ENCODE measurements at regions not wholly inside any gene's neighbourhood (a gene's known extent, or its start where the extent isn't known, plus 50 kb on each side); places are given as distances from the start of the nearest gene placed in this dataset.

DNA sequence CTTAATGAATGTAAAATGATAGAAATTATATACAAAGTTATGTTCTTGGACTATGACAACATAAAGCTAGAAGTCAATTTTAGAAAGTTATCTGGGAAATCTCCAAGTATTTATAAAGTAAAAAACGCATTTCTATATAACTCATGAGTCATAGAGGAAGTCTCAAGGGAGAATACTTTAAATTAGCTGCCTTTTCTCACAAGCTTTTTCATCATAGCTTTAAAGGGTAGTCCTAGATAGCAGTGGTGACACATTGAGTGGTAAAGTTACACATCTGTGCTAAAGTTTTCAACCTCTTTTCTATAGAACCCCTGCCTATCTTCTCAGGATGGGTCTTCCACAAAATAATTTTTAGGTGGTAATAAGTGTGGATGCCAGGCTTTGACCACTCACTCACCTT lies 598.3 kb upstream of the FAM174A start:
- TF ChIP-seq, protein P1, sequence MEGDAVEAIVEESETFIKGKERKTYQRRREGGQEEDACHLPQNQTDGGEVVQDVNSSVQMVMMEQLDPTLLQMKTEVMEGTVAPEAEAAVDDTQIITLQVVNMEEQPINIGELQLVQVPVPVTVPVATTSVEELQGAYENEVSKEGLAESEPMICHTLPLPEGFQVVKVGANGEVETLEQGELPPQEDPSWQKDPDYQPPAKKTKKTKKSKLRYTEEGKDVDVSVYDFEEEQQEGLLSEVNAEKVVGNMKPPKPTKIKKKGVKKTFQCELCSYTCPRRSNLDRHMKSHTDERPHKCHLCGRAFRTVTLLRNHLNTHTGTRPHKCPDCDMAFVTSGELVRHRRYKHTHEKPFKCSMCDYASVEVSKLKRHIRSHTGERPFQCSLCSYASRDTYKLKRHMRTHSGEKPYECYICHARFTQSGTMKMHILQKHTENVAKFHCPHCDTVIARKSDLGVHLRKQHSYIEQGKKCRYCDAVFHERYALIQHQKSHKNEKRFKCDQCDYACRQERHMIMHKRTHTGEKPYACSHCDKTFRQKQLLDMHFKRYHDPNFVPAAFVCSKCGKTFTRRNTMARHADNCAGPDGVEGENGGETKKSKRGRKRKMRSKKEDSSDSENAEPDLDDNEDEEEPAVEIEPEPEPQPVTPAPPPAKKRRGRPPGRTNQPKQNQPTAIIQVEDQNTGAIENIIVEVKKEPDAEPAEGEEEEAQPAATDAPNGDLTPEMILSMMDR (conservative IDR thresholded peaks at IDR 0.05) = no peak
- no peak for TF ChIP-seq ZFX (IDR thresholded peaks at IDR 0.05)

Data from C4-2B (cell line).